Activated T-cell treated with anti-CD3 and anti-CD28 coated beads, Interleukin-2, amount 50 U/mL, for 24 hours (primary cell): ENCODE measurements at regions not wholly inside any gene's neighbourhood (a gene's known extent, or its start where the extent isn't known, plus 50 kb on each side); places are given as distances from the start of the nearest gene placed in this dataset.

Source experiments
- DNase-seq: peaks from one replicate; pipeline ENCODE4 v3.0.0-alpha.2; 2020
- H3K27ac Mint-ChIP-seq: 2 replicates; pipeline ENCODE4 v1.8.0; 2020; ENCODE audit warnings: mild to moderate bottlenecking, mixed read lengths
- H3K27me3 Mint-ChIP-seq: 2 replicates; pipeline ENCODE4 v1.8.0; 2020; ENCODE audit warnings: mixed read lengths
- H3K36me3 Mint-ChIP-seq: 2 replicates; pipeline ENCODE4 v1.8.0; 2020; ENCODE audit warnings: low read depth, mixed read lengths
- H3K4me1 Mint-ChIP-seq: 2 replicates; pipeline ENCODE4 v1.8.0; 2020; ENCODE audit warnings: low read depth, mixed read lengths
- H3K4me3 Mint-ChIP-seq: 2 replicates; pipeline ENCODE4 v1.8.0; 2020; ENCODE audit warnings: mild to moderate bottlenecking, moderate library complexity, mixed read lengths
- H3K9me3 Mint-ChIP-seq: 2 replicates; pipeline ENCODE4 v1.8.0; 2020; ENCODE audit warnings: mixed read lengths

DNA sequence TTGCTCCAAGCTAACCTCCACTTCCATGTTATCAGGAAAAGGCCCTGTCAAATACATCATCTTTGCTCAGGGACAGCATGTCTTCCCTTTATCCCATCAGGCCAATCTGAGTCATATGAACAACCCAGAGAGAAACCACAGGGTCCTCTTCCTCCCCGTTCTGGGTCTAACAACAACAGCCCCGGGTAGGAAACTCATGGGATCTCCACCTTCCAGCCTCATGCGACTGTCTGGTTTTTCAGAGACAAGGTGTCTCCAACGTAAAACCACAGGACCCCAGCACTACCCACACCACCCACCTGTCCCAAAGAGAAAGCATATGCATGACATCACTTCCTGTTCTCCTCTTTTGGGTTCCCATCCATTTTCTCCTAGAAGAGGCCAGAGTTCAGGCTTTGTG is 217.9 kb downstream of the ENC1 start:
- H3K9me3 Mint-ChIP-seq, result no peaks in the 10 kb centered on the region
- H3K27me3 Mint-ChIP-seq, result peaks cover 20% of the 10 kb centered on the region
- H3K36me3 Mint-ChIP-seq, result no peaks in the 10 kb centered on the region
- H3K4me1 Mint-ChIP-seq, result peaks cover 3% of the 10 kb centered on the region
- H3K27ac Mint-ChIP-seq, result no peak overlapping the region
- no peak overlapping the region for H3K4me3 Mint-ChIP-seq
- no peak for DNase-seq

DNA sequence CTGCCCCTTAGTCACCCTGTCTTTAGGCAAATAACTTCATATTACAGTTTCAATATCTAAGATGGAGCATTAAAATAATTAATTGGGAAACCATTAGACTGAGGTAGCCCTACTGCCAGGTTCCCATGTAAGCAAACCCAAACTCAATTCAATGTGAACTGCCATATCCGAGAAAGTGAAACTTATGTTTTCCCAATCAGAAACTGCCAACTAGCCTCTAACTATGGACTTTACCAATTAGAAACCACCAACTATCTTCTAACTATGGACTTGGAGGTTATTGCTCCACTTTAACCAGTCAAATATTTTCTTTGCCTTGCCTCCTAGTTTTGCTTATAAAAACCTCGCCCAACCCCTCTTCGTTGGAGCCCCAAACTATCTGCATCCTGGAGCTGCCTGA is 218.5 kb downstream of the ENC1 start:
- DNase-seq, result no peak
- Mint-ChIP-seq H3K4me1 (peaks cover 3% of the 10 kb centered on the region), H3K36me3 (no peaks in the 10 kb centered on the region), H3K27me3 (peaks cover 23% of the 10 kb centered on the region), H3K4me3 (no peak overlapping the region), H3K27ac (no peak overlapping the region), H3K9me3 (no peaks in the 10 kb centered on the region)

DNA sequence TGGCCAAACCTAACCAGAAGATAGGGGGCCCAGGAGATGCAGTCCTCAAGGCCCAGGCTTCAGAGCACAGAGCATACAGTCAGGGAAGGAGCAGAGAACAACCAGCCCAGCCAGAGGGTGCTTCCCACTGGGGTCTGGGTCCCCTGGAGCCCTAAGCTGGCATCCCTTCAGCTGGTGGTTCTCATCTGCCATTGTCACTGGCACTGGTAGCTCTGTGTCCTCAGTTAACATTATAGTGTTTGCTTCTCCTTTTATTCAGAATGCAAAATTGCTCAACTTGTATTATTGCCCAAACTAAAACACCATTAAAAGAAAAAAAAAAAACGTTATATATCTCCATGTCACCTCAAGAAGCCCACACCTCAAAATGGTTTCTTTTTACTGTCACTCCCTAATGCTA is 219.2 kb downstream of the ENC1 start:
- H3K27me3 Mint-ChIP-seq, result peaks cover 23% of the 10 kb centered on the region
- peaks cover 3% of the 10 kb centered on the region for H3K4me1 Mint-ChIP-seq
- no peak for DNase-seq
- no peak overlapping the region for H3K27ac Mint-ChIP-seq
- no peak overlapping the region for H3K4me3 Mint-ChIP-seq
- no peaks in the 10 kb centered on the region for H3K9me3 Mint-ChIP-seq
- no peaks in the 10 kb centered on the region for H3K36me3 Mint-ChIP-seq

DNA sequence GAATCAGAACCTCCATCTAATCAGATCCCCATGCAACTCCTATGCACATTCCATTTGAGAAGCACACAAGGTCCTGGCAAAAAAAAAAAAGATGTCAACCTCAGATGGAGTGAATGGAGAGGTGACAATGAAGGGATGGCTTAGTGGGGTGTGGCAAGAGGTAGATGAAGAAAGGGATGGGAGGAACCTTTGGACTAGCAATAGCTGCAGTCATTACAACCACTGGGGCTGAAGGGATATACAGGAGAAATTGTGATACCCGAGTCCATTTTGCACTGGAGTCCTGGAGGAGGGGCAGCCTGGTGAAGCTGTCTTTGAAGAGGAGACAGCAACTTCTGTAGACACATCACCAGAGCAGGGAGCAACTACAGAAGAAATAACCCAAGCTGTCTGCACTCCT is 219.6 kb downstream of the ENC1 start:
- no peaks in the 10 kb centered on the region for H3K9me3 Mint-ChIP-seq

DNA sequence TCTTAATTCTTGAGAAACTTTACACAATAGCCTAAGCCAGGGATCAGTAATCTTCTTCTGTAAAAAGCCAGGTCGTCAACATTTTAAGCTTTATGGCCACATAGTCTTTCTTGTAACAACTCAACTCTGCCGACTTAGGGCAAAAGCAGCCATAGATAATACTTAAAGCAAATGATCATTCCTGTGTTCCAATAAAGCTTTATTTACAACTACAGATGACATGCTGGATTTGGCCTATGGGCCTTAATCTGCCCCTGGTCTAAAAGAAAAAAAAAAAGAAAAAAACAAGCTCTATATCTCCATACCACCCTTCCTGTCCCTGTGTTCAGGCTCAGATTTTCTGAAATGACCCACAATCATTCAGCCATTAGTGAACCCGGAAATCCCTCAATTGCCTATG is 220.3 kb downstream of the ENC1 start:
- H3K36me3 Mint-ChIP-seq, result no peaks in the 10 kb centered on the region
- no peak overlapping the region for H3K4me3 Mint-ChIP-seq
- H3K27ac Mint-ChIP-seq, result no peak overlapping the region
- H3K27me3 Mint-ChIP-seq, result peaks cover 27% of the 10 kb centered on the region
- peaks cover 3% of the 10 kb centered on the region for H3K4me1 Mint-ChIP-seq
- no peaks in the 10 kb centered on the region for H3K9me3 Mint-ChIP-seq
- DNase-seq, result no peak

More for the DNA sequence above, 219.6 kb downstream of the ENC1 start:
- Mint-ChIP-seq H3K4me3 (no peak overlapping the region), H3K36me3 (no peaks in the 10 kb centered on the region), H3K4me1 (peaks cover 3% of the 10 kb centered on the region), H3K27me3 (peaks cover 23% of the 10 kb centered on the region), H3K27ac (no peak overlapping the region)
- DNase-seq, result no peak

DNA sequence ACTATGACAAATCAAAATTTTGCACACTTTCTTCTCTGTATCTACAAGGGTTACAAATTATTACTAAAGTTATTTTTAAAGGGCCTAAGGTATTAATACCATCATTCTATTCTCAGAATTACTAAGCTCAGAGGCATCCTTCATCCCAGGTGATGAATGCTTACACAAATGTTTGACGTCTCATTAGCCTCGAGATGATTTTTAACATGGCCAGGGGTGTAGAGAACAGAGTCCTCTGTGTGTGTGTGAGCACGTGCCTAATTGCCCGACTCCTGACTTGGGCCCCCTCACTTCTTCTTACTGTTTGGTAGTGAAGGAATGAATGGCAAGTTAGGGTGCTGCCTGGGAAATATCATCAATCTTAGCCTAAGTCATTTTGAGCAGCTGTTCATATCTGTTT is 221.1 kb downstream of the ENC1 start:
- Mint-ChIP-seq H3K36me3 (no peaks in the 10 kb centered on the region), H3K27ac (no peak overlapping the region), H3K4me3 (no peak overlapping the region), H3K4me1 (peaks cover 3% of the 10 kb centered on the region), H3K9me3 (no peaks in the 10 kb centered on the region), H3K27me3 (peaks cover 27% of the 10 kb centered on the region)
- no peak for DNase-seq

DNA sequence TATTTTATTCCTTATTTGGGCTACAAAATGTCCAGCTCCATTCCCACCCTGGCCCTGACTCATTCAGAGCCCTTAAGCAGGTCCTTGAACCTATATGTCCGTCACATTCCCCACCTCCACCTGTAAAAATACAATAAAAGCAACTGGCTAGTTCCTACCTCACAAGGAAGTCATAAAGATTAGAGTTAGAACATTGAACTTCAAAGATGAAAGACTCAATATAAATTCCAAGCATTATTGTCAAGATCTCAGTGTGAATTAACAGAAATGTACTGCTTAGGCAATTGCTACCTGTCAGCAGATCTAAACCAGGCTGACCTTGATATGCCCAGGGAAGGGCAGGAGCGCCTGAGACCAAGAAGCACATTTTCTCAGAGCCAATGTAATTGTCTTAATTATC is 221.8 kb downstream of the ENC1 start:
- H3K27me3 Mint-ChIP-seq, result peaks cover 32% of the 10 kb centered on the region
- peaks cover 3% of the 10 kb centered on the region for H3K4me1 Mint-ChIP-seq
- no peak overlapping the region for H3K4me3 Mint-ChIP-seq
- no peaks in the 10 kb centered on the region for H3K36me3 Mint-ChIP-seq
- no peak for DNase-seq
- H3K9me3 Mint-ChIP-seq, result no peaks in the 10 kb centered on the region
- H3K27ac Mint-ChIP-seq, result no peak overlapping the region

DNA sequence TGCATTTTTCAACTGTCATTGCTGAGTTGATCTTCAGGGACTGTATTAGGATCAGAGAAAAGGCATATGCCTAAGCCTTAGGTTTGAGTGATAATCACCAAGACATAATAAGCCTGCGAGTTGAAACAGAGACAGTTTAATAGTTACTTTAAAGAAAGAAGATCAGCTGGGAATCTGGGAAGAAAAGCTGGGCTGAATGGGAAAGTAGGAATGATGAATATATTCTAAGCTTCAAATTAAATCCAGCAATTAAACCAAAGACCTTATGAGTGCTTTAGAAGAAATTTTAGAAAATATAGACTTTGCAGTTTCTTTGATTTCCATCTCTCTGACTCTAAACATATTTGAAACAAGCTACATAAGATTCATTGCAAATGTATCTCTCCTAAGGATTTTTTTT is 222.3 kb downstream of the ENC1 start:
- Mint-ChIP-seq H3K4me1 (peaks cover 3% of the 10 kb centered on the region), H3K27me3 (peaks cover 36% of the 10 kb centered on the region), H3K27ac (no peak overlapping the region), H3K9me3 (no peaks in the 10 kb centered on the region), H3K36me3 (no peaks in the 10 kb centered on the region), H3K4me3 (no peak overlapping the region)
- no peak for DNase-seq

DNA sequence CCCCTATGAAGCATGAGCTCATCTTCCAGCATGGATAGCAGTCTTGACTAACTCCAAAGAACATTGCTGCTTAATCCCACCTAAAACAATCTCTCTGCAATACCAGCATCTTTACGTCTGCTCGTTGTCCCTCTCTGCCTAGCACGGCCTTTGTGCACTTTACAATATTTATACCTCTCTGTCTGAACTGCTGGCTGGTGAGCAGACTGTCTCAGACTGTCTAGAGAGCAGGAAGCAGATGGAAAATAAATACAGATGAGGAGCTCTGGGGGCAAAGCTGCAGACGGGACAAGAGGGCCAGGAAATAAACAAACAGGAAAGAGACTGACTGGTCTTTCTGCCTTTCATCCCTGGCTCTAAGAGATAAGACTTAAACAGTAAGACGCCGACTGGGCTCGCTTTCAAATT is 224.8 kb downstream of the ENC1 start:
- Mint-ChIP-seq H3K9me3 (no peaks in the 10 kb centered on the region), H3K4me1 (no peaks in the 10 kb centered on the region), H3K36me3 (no peaks in the 10 kb centered on the region), H3K27me3 (peaks cover 34% of the 10 kb centered on the region), H3K4me3 (no peak overlapping the region), H3K27ac (no peak overlapping the region)
- no peak for DNase-seq

DNA sequence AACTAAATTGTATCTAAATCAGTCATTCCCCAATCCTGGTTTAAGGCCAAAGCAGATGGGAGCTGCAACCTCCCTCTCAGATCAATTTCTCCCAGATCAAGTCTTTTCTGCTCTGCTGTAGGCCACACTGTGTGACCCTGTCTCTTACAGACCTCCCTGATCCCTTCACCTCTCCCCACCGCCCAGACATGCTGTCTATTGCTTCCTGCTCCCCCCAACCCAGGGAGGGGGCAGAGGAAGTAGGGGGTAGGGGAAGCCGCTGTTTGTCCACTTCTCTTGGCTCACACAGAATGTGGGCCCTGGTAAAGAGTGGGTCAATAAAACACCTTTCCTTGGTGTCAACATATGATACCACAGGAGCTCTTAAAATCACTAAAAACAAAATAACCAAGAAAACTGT is 226.3 kb downstream of the ENC1 start:
- Mint-ChIP-seq H3K4me1 (no peaks in the 10 kb centered on the region), H3K4me3 (no peak overlapping the region), H3K27ac (no peak overlapping the region), H3K27me3 (peaks cover 32% of the 10 kb centered on the region), H3K36me3 (no peaks in the 10 kb centered on the region), H3K9me3 (no peaks in the 10 kb centered on the region)
- no peak for DNase-seq

DNA sequence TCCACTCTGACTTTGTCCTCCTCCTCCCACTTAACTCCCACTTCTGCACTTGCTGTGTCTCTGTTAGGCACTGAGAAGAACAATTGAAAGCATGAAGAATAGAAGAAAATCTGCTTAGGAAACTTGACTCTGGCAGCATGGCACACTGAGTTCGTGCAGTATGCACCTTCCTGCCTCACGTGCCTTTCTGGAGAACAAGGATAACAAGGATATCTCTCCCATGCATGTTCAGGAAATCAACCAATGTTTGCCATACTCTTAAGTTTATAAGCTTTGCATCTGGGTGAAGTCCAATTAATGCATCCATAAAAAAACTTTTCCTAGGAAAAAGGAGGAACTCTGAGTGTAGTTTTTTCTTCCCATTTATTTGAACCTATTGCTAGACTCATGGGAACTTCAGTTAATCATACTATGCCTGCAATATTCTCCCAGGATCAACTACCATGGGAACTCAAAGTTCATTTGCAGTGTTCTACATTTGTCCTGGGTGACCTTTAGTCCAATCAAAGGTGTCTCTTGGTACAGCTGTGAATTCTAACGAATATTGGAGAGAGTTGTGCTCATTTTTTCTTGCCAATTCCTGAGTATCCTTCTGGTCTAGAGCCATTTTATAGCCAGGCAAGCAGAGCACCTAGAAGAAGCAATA is 227.0 kb downstream of the ENC1 start:
- no peak for DNase-seq
- H3K36me3 Mint-ChIP-seq, result no peaks in the 10 kb centered on the region
- H3K27ac Mint-ChIP-seq, result no peak overlapping the region
- H3K4me1 Mint-ChIP-seq, result no peaks in the 10 kb centered on the region
- no peaks in the 10 kb centered on the region for H3K9me3 Mint-ChIP-seq
- no peak overlapping the region for H3K4me3 Mint-ChIP-seq
- peaks cover 30% of the 10 kb centered on the region for H3K27me3 Mint-ChIP-seq

DNA sequence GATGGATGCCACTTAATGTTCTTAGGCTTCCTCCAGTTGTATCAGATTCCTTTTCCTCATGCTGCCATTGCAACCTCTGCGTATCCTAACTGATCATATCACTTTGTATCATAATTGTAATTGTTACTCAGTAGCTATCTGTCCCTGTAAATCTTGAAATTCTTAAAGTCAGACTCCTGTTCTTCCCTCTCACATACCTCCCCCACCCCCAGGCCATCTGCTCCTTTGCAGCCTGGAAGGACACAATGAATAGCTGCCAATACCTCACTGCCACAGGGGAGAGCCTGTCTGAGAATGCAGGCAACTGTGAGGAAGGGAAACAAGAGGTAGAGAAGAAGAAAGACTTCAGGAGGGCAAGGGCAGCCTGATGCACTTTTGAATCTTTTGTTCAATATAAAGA is 228.5 kb downstream of the ENC1 start:
- no peaks in the 10 kb centered on the region for H3K9me3 Mint-ChIP-seq
- no peak for DNase-seq
- H3K4me1 Mint-ChIP-seq, result no peaks in the 10 kb centered on the region
- no peaks in the 10 kb centered on the region for H3K36me3 Mint-ChIP-seq
- peaks cover 29% of the 10 kb centered on the region for H3K27me3 Mint-ChIP-seq
- no peak overlapping the region for H3K4me3 Mint-ChIP-seq
- no peak overlapping the region for H3K27ac Mint-ChIP-seq

DNA sequence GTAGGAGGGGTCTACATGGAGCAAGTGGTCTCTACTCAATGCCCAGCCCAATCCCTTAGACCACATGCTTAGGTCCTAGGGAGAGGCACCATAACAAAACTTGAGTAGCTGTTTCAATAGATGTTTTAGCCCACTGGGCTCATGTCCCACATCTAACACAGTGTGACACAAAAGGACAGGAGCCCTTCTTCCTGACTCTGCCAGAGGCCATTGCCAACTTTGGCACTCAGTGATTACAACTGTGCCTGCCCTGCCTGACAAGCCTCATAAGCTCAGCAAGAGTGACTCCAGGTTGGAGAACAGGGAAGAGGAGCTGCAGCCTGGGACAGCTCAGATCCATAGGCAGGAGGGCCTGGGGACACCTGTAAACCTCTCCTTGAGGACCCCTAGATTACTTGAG is 230.8 kb downstream of the ENC1 start:
- no peak for DNase-seq
- Mint-ChIP-seq H3K4me1 (no peaks in the 10 kb centered on the region), H3K36me3 (no peaks in the 10 kb centered on the region), H3K4me3 (no peak overlapping the region), H3K9me3 (no peaks in the 10 kb centered on the region), H3K27me3 (peaks cover 25% of the 10 kb centered on the region), H3K27ac (no peak overlapping the region)

DNA sequence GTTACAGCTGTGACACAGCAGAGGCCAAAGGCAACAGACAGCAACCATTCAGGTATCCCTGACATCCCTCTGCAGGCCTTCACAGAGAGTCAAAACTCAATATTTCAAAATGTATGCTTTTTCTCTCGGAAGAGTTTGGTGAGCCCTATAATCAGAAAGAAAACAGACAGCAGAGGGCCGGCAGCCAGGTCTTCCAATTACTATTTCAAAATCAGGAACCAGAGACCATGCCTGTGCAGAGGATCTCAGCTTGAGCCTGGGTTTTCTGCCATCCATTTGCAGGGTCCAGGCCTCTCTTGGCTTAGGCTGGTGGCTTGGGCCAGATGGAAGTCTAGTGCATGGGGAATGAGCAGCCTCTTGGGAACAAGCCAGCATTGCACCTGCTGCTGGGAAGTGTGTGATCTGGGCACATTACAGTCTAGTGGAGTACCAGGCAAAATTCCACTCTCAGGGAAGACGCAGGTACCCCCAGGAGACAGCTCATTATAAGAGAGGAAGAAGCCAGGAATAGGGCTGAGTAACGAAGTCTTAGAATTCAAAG is 231.3 kb downstream of the ENC1 start:
- no peaks in the 10 kb centered on the region for H3K9me3 Mint-ChIP-seq
- peaks cover 24% of the 10 kb centered on the region for H3K27me3 Mint-ChIP-seq

DNA sequence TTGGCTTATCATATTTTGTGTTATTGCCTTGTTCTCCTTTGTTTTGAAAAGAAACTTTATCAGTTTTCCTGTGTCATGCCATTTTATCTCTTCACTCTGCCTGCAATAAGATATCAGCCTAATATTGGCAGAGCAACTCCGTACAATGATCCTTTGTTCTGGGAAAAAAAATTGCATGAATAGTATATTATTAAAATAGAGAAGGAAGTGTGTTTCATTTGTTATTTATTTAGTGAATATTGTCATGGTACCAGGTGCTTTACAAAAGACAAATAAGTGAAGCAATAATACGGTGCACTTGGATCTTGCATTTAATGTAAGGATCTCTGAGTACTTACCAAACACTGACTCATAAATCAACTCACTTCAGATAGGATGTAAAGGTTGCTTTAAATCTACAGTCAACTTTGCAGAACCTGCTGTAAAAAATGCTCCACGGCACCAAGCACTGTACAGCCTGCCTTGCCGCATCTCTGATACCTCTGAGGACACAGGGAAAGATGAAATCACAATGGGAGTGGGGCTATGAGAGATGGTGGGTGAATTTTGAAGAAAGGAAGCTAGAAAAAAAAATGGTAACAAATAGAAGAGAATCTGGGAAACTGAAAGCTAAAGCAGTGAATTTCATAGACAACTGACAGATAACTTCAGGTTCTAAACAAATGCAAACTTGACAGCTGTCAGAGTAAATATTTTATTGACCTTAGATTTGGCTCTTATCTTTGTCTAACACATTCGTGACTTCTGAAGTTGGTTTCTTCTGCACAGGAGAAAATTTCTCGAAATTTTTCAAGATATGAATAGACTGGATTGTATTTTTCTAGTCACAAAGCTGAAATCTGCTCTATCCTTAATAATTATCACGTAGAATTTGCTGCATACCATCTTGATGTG is 232.1 kb downstream of the ENC1 start:
- Mint-ChIP-seq H3K4me3 (no peak overlapping the region), H3K27ac (no peak overlapping the region)

More for the DNA sequence above, 231.3 kb downstream of the ENC1 start:
- no peak overlapping the region for H3K4me3 Mint-ChIP-seq
- H3K4me1 Mint-ChIP-seq, result no peaks in the 10 kb centered on the region
- no peaks in the 10 kb centered on the region for H3K36me3 Mint-ChIP-seq
- no peak overlapping the region for H3K27ac Mint-ChIP-seq
- DNase-seq, result no peak

More for the DNA sequence above, 232.1 kb downstream of the ENC1 start:
- Mint-ChIP-seq H3K9me3 (no peaks in the 10 kb centered on the region), H3K4me1 (peaks cover 2% of the 10 kb centered on the region), H3K27me3 (peaks cover 17% of the 10 kb centered on the region), H3K36me3 (no peaks in the 10 kb centered on the region)
- no peak for DNase-seq
